ENCODE measurements at regions not wholly inside any gene's neighbourhood (a gene's known extent, or its start where the extent isn't known, plus 50 kb on each side); places are given as distances from the start of the nearest gene placed in this dataset.

DNA sequence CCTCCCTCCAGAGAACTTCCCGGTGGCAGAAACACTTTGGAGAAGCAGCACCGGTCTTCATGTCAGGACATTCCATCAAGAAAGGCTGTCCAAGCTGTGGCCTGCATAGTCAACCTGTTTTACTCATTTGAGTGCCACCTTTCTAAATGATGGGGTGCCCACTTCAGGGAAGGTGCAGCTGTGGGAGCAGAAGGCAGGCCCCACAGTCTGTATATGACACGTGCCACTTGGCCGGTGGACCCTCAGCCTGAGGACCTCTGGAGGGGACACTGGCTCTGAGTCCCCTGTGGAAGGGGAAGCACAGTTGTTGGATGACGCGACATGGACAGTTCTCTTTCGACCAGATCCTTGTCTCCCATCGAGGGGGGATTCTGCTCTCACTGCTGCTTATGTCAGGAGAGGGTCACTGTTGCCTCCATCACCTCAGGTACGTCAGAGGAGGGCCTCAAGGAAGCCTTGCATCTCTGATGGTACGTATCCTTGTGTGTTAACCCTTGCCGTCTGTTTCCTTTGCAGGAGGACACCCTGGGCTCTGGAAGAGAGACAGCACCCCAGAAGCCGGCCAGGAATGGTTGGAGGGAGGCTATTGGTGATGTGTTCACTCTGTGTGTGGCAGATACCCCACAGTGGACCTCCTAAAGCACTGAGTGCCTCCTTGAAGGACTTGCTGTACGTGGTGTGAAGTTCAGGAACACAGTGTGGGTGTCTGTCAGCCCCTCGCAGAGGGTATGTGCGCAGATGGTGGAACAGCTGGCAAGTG, 132.1 kb upstream of the RTL1 start:
- DNase-seq (ENCODE audit: low read depth), result no peak
- in situ Hi-C loops (cut with HindIII; ENCODE audit: low pct_unique_long_range_greater_than_20kb, low sequenced_read_pairs), result no loop called here

DNA sequence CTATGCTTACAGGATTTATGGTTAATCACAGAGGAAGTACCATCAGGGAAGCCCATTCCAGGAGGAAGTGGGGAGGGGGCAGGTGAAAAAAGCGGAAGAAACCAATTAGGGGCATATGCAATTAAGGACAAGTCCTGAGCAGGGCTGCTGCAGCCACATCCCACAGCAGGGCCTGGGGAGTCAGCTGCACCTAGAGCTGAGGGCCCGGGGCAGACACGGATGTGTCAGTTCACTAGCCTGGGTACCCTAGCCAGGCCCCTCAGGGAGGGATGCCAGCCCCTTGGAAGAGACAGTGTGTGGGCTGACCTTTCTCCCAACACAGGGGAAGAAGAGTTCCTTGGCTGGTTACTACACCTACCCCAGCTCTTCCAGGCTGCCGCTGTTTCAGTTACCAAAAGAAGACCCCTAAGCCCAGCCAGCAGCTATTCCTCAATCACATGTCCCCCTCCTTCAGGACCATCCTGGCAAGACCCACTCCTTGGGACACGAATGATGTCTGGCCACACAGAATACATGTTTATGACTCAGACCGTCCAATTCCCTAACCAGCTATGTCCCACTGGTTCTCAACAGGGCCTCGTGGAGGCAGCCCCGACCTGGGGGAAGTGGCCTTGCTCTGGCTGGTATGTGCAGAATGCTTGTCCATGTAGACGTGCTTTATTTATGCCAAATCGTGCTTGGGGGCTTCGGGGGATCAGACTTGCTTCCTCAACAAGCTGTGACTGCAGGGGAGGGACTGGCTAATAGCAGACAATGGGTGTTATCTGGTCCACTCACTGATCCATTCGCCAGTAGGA, 133.7 kb upstream of the RTL1 start:
- in situ Hi-C loops (cut with HindIII; ENCODE audit: low pct_unique_long_range_greater_than_20kb, low sequenced_read_pairs), result no loop called here
- DNase-seq (ENCODE audit: low read depth), result no peak

DNA sequence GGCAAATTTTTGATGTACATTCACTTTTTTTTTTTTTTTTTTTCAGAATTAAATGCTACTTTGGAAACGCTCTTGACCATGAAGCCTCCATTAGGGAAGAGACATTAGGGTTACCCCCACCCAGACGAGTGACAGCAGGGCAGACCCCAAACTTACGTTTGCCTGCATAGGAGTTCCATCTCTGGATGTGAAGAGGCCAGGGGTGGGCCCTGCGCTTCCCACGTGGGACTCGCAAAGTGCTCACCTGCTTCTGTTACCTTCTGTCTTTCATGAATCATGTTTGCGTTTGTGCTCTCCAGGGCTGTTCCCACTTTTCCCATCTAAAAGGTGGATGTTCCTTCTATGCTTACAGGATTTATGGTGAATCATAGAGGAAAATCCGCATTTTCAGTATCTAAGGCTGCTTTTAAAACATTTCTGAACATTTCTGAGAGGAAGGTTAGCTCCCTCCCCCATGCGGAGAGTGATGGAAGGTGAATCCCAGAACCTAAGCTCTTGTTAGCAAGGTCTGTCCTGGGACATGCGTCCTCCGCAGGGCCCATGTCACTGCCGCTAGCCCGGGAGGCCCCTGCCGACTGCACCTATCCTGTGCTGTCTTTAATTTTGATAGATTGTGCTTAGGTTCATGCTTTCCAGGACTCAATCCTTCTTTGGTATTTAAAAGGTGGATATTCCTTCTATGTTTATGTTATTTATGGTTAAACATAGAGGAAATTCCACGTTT, 135.7 kb upstream of the RTL1 start:
- DNase-seq (ENCODE audit: low read depth), result no peak
- in situ Hi-C loops (cut with HindIII; ENCODE audit: low pct_unique_long_range_greater_than_20kb, low sequenced_read_pairs), result no loop called here

DNA sequence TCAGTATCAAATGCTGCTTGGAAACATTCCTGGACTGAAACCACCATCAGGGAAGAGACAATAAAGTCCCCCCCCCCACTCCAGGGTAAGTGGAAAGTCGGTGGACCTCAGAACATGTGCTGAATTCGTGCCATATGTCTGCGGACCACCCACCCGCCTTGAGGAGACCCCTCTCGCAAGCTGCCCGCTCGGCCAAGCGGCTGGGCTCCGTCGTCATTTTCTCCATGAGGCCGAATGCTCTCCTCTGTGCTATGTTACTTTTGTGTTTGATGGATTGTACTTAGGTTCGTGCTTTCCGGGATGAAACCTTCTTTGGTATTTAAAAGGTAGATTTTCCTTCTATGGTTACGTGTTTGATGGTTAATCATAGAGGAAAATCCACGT, 136.2 kb upstream of the RTL1 start:
- no peak for DNase-seq (ENCODE audit: low read depth)
- in situ Hi-C loops (cut with HindIII; ENCODE audit: low pct_unique_long_range_greater_than_20kb, low sequenced_read_pairs), result no loop called here

DNA sequence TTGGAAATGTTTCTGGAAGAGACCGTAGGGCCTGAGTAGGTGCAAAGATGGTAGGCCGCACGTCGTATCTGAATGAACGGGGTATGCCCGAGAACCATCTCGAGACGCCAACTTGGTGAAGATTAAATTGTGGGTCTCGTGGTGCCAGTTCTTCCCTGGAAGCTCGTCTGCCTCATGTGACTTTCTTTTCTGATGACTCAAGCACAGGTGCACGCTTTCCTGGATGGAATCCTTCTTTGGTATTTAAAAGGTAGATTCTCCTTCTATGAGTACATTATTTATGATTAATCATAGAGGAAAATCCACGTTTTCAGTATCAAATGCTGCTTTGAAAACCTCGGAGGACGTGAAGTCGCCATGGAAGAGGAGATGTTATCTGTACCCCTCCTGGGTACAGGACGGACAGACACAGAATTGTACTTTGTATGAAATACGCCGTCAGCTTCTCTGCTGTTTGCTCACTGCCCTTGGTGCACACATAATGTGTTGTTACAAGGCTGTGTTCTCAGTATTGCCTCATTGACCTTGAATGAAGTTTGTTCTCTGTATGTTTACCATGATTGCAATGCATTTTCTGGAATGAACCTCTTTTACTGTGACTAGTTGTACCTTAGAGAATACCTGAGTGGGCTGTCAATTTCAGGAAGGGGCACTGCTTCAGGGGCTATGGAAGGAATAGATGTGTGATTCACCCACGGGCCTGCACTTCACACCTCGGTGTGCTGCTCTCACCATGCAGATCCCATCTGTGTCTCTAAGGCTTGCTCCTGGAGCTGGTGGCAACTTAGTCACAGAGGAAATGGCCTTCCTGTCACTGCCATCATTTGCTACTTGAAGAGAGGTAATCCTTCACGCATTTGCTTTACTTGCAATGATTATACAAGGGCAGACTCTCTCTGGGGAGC, 137.3 kb upstream of the RTL1 start:
- in situ Hi-C loops (cut with HindIII; ENCODE audit: low pct_unique_long_range_greater_than_20kb, low sequenced_read_pairs), result no loop called here
- no peak for DNase-seq (ENCODE audit: low read depth)

DNA sequence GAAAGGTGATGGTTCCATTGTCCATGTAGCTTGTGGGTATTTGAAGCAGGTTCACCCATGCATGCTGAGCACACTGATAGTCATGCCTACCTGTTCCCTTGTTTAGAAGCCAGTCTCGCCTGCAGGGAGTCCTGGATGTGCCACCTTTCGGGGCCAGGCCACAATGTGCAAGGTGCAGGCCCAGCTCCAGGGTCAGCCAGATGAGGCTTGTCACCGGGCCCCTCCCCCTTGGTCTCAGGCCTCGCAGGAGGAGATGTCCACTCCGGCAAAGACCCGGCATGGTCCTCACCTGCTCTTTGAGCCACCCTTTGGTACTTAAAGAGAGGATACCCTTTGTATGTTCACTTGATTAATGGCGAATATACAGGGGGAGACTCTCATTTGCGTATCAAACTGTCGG, 140.4 kb upstream of the RTL1 start:
- no peak for DNase-seq (ENCODE audit: low read depth)
- in situ Hi-C loops (cut with HindIII; ENCODE audit: low pct_unique_long_range_greater_than_20kb, low sequenced_read_pairs), result no loop called here

DNA sequence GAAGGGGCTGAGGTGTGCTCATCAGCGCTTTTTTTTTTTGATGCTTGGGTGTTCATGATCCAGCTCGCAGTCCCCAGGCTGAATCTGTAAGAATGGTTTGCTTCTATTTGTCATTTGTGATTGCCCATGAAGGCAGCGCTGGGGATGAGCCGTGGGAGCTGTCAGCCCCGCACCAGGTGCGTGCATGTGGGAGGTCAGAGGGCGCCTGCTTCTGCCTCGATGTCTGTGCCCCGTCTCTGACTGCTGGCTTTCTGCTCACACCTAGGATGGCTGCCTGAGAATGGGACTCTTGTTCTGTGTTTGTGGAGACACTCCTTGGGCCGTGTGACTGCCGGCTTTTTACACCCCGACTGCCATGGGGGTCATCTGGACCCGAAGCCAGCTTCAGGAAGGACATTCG, 141.2 kb upstream of the RTL1 start:
- DNase-seq (ENCODE audit: low read depth), result no peak
- in situ Hi-C loops (cut with HindIII; ENCODE audit: low pct_unique_long_range_greater_than_20kb, low sequenced_read_pairs), result no loop called here

DNA sequence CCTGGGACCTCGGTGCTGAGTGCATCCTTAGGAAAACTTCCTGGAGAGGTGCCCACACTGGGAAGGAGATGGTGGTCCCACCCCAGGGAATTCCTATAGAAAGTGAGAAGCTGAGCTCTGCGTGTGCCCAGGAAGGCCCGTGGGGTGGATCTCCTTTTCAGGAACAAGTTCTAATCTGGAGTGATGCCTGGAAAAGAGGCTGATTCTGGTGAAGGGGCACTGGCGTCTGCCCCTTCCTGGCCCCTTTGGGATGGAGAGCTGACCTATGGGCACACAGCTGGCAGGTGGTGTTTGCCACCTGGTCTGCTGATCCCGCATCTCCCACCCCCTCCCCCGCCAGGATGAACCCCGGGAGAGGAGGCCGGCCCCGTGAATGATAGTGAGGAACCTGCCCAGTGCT, 142.0 kb upstream of the RTL1 start:
- no peak for DNase-seq (ENCODE audit: low read depth)
- in situ Hi-C loops (cut with HindIII; ENCODE audit: low pct_unique_long_range_greater_than_20kb, low sequenced_read_pairs), result no loop called here

DNA sequence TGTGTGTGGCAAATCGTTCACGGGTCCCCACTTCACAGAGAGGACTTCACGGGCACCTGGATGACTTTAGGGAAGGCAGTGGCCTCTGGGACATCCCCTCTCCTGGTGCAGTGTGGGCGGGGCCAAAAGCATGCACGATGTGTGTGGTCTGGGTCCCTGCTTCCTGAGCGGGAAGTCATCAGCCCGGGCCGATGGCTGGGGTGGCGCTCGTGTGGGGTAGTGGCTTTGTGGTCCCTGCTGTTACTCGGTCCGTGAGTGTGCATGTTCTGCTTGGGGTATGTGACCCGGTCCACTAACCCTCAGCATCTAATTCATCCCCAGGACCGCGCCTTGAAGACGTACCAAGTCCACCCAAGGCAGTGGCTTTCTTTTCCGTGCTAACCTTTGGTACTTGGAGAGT, 142.5 kb upstream of the RTL1 start:
- in situ Hi-C loops (cut with HindIII; ENCODE audit: low pct_unique_long_range_greater_than_20kb, low sequenced_read_pairs), result no loop called here
- DNase-seq (ENCODE audit: low read depth), result no peak

DNA sequence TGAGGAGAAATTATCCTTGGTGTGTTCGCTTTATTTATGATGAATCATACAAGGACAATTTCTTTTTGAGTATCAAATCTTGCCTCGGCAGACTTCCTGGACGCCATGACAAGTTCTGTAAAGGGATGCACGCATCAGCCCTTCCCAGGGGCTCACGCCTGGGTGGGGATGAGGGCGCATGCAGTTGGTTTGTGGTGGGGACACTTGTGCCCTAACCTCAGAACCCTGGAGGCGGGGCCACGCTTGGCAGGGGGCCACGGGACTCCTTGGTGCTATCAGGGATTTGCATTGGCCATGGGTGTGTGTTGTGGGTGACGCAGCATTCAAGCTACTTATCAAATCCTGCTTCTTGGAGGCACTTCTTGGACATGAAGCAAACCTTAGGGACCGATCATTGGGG, 143.8 kb upstream of the RTL1 start:
- in situ Hi-C loops (cut with HindIII; ENCODE audit: low pct_unique_long_range_greater_than_20kb, low sequenced_read_pairs), result no loop called here

DNA sequence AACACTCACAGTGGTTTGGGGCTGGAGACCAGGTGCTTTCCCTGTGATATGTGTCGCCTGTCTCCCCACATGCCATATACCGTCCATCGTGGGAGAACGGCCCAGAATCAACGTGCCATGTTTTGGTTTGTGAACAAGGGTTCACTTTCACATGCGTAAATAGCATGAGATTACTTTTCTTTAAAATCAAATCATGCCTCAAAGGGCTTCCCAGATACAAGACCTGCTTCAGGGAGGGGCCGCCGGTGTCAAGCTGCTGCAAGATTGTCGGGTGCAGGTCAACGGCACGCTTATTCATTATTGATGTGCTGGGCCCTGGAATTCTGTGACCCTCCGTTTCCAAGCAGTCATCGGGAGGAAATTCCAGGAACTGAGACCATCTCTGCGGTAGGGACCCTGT, 145.2 kb upstream of the RTL1 start:
- in situ Hi-C loops (cut with HindIII; ENCODE audit: low pct_unique_long_range_greater_than_20kb, low sequenced_read_pairs), result no loop called here
- no peak for DNase-seq (ENCODE audit: low read depth)

More for the DNA sequence above, 143.8 kb upstream of the RTL1 start:
- DNase-seq (ENCODE audit: low read depth), result no peak

DNA sequence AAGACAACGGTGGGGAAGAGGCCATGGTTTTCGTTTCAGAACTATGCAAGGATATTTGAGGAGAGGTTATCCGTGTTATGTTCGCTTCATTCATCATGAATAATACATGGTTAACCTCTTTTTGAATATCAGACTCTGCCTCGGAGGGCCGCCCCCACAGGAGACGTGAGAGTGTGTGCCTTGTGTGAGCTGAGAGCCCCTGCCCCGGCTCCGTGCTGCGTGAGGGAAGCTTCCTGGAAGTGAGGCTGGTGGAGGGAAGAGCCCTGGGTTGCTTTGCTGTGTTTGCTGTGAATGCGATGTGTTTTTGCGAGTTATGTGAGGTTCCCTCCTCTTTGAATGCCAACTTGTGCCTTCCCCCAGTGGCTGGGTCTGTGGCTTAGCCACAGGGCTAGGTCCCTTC, 146.0 kb upstream of the RTL1 start:
- in situ Hi-C loops (cut with HindIII; ENCODE audit: low pct_unique_long_range_greater_than_20kb, low sequenced_read_pairs), result no loop called here

DNA sequence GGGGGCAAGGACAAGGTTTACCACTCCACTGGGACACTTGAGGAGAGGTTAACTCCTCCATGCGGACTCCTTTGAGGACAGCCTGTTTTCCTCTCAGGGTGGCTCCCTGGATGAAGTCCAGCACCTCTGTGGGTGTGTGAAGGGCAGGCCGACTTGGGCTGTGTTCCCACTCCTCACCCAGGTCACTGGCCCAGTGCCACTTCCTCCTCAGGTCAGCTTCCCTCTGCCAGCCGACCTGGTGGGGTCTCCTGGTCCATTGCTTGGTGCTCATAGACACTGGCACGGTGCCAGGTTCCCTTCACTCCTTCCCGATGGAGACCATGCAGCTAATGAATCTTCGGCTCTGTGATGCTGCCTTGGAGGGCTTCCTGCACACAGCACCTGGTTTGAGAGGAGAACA, 146.4 kb upstream of the RTL1 start:
- DNase-seq (ENCODE audit: low read depth), result no peak
- in situ Hi-C loops (cut with HindIII; ENCODE audit: low pct_unique_long_range_greater_than_20kb, low sequenced_read_pairs), result no loop called here

More for the DNA sequence above, 146.0 kb upstream of the RTL1 start:
- DNase-seq (ENCODE audit: low read depth), result no peak

DNA sequence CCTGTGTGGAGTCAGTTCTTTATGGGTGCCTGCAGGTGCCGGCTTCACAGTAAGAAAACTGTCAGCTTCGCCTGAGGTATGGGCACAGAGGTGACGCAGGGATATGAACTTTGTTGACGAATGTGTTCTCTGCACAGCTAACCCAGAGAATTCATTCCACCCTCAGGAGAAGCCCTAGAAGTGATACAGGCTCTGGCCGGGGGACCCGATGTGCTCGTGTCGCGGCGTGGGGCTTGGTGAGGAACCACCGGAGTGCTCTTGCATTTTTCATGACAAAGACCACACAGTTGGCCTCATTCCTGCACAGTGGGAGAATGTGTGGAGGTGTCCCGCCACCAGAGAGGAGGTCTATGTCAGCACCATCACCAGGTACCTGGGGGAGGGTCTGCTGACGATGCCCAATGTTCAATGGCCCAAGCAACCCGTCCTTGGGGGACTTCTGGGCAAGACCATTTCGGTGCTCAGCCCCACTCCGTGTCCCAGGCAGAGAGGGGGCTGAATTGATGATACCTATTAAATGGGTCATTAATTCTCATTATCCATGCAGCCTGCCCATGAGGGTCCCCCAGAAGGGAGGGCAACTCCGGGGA, 147.5 kb upstream of the RTL1 start:
- in situ Hi-C loops (cut with HindIII; ENCODE audit: low pct_unique_long_range_greater_than_20kb, low sequenced_read_pairs), result no loop called here
- DNase-seq (ENCODE audit: low read depth), result no peak

DNA sequence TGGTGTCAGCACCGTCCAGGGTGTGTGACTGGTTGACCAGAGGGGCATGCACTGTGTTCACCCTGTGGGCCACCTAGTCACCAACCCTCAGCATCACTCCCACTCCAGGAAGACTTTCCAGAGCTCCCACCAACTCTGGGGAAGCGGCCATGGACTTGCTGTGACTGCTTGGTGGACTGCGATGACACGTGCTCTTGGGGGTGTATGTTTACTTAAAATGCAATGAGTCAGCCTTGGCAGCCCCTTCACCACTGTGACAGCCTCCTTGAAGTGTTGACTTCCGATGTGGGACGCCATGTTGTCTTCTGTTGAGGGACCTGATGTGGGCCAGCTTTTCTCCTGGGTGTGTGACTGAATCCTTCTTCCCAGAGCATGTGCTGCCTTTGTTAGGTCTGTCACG, 151.1 kb upstream of the RTL1 start:
- no peak for DNase-seq (ENCODE audit: low read depth)
- in situ Hi-C loops (cut with HindIII; ENCODE audit: low pct_unique_long_range_greater_than_20kb, low sequenced_read_pairs), result no loop called here

DNA sequence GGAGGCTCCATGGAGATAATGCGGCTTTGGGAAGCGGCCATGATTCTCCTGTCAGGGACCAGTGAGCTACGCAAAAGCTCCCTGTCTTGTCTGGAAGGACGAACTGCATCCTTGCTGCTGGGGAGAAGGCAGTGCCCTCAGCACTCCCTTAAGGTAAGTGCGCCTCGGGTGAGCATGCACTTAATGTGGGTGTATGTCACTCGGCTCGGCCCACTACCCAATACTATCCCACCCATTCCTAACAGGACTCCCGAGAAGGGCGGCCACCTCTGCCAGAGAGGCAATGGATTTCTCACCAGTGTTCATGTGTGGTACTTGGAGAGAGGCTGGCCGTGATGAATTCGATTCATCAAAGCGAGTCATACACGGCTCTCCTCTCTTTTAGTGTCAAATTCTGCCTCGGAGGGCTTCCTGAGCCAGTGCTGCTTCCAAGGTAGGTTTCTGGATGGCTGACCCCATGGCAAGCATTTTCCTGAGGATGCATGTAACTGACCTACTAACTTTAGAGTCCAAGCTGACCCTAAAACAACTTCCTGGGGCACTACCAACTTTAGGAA, 151.7 kb upstream of the RTL1 start:
- in situ Hi-C loops (cut with HindIII; ENCODE audit: low pct_unique_long_range_greater_than_20kb, low sequenced_read_pairs), result no loop called here
- DNase-seq (ENCODE audit: low read depth), result no peak

DNA sequence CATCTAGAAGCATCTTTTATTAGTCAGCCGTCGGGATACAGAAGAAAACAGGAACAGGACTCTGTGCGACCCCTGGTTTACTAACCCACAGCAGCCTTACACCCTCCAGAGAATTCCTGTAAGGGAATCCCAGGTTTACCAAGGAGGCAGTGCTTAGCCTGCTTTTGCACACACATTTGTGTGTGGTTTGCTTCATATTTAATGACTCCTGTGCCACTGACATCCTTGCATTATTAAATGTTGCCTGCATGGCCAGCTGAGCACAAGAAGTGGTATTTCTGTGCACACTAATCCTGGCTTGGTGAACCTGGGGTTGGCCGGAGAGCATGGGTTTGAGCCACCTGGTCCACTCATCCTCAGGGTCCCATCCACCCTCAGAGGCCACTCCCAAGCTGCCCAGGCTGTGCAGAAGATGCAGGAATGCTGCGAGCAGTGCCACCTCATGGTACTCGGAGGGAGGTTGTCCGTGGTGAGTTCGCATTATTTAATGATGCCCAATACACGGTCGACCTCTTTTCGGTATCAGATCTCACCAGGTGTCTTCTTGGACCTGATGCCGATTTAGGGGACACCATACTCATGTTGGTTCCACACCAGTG, 152.4 kb upstream of the RTL1 start:
- in situ Hi-C loops (cut with HindIII; ENCODE audit: low pct_unique_long_range_greater_than_20kb, low sequenced_read_pairs), result no loop called here
- DNase-seq (ENCODE audit: low read depth), result no peak

All from Caki2 (cell line).